ENCODE measurements at regions not wholly inside any gene's neighbourhood (a gene's known extent, or its start where the extent isn't known, plus 50 kb on each side); places are given as distances from the start of the nearest gene placed in this dataset.

GRCh38 chr6:165717732-165718465, 54.9 kb upstream of the PDE10A start:
- DNase-seq (ENCODE audit: low spot score), result no peak

GRCh38 chr6:165716886-165717285, 53.8 kb upstream of the PDE10A start:
- DNase-seq (ENCODE audit: low spot score), result no peak

- DNase-seq (ENCODE audit: low spot score), result no peak
These were observed 52.4 kb upstream of the PDE10A start for GRCh38 chr6:165715428-165715827.

- no peak for DNase-seq (ENCODE audit: low spot score)
These were observed 51.9 kb upstream of the PDE10A start for GRCh38 chr6:165714907-165715306.

- DNase-seq (ENCODE audit: low spot score), result no peak
These were observed 50.9 kb upstream of the PDE10A start for GRCh38 chr6:165713845-165714466.

Data from AG08395 (cell line).